NCI-H345 treated with DMSO at 0.1 percent for 48 hours (cell line): ENCODE measurements at regions not wholly inside any gene's neighbourhood (a gene's known extent, or its start where the extent isn't known, plus 50 kb on each side); places are given as distances from the start of the nearest gene placed in this dataset.

Experiments used
- DNase-seq: peaks from one replicate; lab custom pipeline; 2025; ENCODE audit not compliant: unreplicated experiment; lab: John Stamatoyannopoulos, UW

- DNase-seq, result no peak
These were observed 375.1 kb upstream of the ACTBL2 start for GRCh38 chr5:57857696-57858095.

- no peak for DNase-seq
These were observed 373.2 kb upstream of the ACTBL2 start for GRCh38 chr5:57855831-57856230.

- no peak for DNase-seq
These were observed 371.5 kb upstream of the ACTBL2 start for GRCh38 chr5:57853929-57854697.

- no peak for DNase-seq
These were observed 367.5 kb upstream of the ACTBL2 start for GRCh38 chr5:57850109-57850508.

- no peak for DNase-seq
These were observed 362.4 kb upstream of the ACTBL2 start for GRCh38 chr5:57845025-57845424.

- DNase-seq, result no peak
These were observed 361.8 kb upstream of the ACTBL2 start for GRCh38 chr5:57844410-57844809.

- DNase-seq, result no peak
These were observed 360.4 kb upstream of the ACTBL2 start for GRCh38 chr5:57843059-57843367.

GRCh38 chr5:57842364-57843058 lies 359.9 kb upstream of the ACTBL2 start:
- DNase-seq, result no peak

GRCh38 chr5:57841676-57842363 lies 359.2 kb upstream of the ACTBL2 start:
- no peak for DNase-seq

GRCh38 chr5:57839437-57840079 lies 356.9 kb upstream of the ACTBL2 start:
- no peak for DNase-seq

- no peak for DNase-seq
These were observed 356.4 kb upstream of the ACTBL2 start for GRCh38 chr5:57839025-57839424.

GRCh38 chr5:57836921-57837320 lies 354.3 kb upstream of the ACTBL2 start:
- no peak for DNase-seq

- DNase-seq, result no peak
These were observed 353.7 kb upstream of the ACTBL2 start for GRCh38 chr5:57836331-57836730.

GRCh38 chr5:57834829-57835608 lies 352.4 kb upstream of the ACTBL2 start:
- peak; percentile 79 for DNase-seq

GRCh38 chr5:57833489-57833888 lies 350.9 kb upstream of the ACTBL2 start:
- no peak for DNase-seq

GRCh38 chr5:57832875-57833274 lies 350.3 kb upstream of the ACTBL2 start:
- no peak for DNase-seq

- no peak for DNase-seq
These were observed 349.3 kb upstream of the ACTBL2 start for GRCh38 chr5:57831932-57832331.

- no peak for DNase-seq
These were observed 348.5 kb upstream of the ACTBL2 start for GRCh38 chr5:57831090-57831489.

GRCh38 chr5:57828221-57828620 lies 345.6 kb upstream of the ACTBL2 start:
- no peak for DNase-seq

GRCh38 chr5:57825031-57825686 lies 342.5 kb upstream of the ACTBL2 start:
- DNase-seq, result no peak
